AML-193 (cell line): ENCODE measurements at regions not wholly inside any gene's neighbourhood (a gene's known extent, or its start where the extent isn't known, plus 50 kb on each side); places are given as distances from the start of the nearest gene placed in this dataset.

Experiments used
- DNase-seq, 2 experiments: peaks; one replicate each; lab custom pipeline; 2025; lab: John Stamatoyannopoulos, UW

DNA sequence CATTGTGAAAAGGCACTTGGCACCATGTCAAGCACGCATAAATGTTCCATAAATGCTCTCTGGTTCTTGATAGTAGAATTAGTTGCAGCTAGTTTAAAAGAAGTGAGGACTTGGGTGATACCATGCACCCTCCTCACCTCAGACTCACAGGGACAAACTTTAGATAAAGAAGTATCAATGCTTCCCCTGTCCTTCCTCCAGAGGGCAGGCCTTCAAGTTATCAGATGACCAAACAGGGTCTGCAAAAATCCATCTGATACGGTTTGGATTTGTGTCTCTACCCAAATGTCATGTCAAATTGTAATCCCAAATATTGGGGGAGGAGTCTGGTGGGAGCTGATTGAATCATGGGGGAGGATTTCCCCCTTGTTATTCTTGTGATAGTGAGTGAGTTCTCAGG, 54.1 kb downstream of the C1QL2 start:
- no peak for DNase-seq

DNA sequence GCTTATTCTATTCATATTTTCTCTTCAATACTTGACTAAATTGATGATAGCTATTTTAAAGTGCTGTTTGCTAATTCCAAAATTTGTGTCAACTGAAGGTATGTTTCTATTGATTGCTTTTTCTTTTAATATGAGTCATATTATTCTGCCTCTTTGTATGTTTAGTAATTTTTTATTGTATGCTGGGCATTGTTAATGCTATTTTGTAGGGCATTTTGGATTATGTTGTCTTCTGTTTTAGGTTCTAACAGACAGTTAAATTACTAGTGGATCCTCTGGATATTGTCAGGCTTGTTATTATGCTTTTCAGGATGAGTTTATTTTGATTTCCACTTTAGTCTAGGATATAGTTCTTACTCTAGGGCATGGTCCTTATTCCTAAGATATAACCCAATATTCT, 55.6 kb downstream of the C1QL2 start:
- no peak for DNase-seq

DNA sequence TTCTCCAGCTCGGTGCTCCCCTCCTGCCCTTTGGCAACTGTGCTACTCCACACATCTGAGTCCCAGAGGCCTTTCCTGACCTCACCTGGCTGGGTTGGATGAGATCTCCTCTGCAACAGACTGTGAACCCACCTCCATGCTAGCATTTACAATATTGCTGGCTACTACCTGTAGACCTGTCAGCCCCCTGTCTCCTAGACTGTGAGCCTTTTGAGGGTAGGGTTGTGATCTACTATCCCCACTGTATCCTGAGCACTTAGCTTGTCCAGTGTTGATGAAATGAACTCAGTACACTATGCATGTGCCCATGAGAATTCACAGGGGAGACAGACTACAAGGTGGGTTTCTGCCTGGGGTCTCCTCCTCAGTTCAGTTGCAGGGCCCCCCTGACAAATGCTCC, 70.1 kb downstream of the C1QL2 start:
- no peak for DNase-seq

DNA sequence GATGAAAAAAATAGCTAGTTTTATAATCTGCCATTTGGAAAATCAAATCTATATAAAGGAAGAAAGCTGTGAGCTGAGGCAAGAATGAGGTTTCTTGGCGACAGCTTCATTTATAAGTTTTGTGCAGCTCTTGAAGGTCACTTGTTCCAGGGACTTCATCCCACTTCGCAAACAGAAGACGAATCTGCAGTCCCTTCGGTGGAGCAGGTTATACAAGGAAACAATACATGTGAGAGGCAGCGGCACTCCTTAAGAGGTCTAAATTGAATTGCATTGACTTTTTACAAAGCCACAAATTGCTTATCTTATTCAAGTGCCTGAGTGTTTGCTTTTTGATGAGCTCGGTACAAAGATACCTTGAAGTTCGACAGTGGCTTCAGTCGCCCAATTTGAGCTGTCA, 72.2 kb downstream of the C1QL2 start:
- no peak for DNase-seq

- DNase-seq, result no peak
Measured at GRCh38 chr2:119085613-119086012, 72.9 kb downstream of the C1QL2 start.

DNA sequence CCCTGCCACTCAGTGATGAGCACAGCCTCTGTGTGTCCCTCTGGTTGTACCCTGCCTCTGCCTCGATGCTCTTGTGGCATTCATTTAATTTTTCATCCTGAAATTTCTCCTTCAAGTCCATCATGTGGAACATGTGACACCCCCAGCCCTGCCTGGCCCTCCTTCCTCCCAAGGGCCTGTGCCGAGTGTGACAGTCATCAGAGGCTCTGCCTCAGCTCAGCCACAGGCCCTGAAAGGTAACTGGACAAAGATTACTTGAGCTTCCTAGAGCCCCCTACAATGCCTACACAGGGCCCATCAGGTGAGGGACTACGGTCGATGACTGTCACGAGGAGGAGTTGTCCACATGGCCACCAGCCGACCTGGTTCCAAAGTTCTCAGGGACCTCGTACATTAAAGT, 75.1 kb downstream of the C1QL2 start:
- DNase-seq, result no peak

DNA sequence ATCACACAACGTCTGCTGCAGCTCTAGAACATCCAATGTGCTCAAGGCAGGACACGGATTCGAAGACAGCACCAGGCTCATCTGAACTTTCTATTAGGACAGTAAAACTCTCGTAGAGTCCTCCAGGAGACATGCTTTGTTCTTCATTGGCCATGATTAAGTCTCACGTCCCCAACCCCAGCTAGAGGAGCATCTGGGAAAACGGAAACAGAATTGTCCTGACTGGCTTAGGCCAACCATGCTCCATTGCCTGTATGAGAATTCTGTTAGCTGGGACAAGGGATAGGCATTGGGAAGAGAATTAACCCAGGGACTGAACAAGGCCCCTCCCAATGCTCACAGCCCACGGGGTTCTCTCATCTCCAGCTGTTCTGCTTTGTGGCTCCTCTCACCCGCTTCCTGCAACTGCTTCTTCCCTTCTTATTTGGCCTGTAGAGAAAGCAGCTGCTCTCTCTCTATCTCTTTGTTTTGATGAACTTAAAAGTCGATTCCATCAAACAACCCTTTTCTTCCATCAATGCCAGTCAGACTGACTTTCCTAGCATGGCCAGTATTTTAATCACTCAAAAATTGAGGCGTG, 75.6 kb downstream of the C1QL2 start:
- no peak for DNase-seq

DNA sequence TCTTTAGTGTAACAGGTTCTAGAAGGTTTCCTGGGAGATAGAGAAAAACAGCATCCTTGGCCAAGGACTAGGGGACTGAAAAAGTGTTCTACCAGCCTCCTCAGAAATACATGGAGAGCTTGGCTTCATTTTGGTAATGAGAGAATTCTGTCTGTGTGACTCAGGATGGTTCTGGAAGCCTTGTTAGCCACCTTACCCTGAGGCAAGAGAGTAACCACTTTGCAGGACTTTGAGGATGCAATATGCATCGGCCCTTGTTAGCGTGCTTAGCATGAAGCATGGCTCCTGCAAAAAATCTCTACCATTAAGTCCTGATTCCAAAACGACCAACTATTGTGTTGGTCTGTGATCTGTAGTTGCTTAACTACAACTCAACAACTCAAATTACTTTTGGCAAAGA, 79.8 kb downstream of the C1QL2 start:
- DNase-seq, result no peak

DNA sequence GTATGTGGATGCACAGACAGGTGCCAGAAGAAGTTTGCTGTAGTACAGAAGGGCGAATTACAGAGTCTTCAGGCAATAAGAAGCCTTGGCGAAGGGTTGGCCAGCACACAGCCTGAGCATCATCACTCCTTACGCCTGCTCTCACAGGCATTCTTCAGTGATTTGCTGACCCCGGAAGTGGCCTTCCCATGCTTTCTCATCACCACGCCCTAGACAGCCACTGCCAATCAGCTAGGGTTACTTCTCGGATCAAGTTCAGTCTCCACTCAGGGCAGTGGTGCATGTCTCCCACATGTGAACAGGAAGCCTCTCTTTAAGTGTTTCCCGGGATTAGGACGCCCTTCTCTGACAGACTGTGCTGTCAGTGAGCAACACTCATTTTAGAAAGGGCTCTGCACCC, 81.8 kb downstream of the C1QL2 start:
- DNase-seq, result no peak

GRCh38 chr2:119073213-119073612, 85.3 kb downstream of the C1QL2 start:
- DNase-seq, result no peak

- no peak for DNase-seq
Measured at GRCh38 chr2:119071476-119071875, 87.1 kb downstream of the C1QL2 start.

GRCh38 chr2:119069781-119070180, 88.8 kb downstream of the C1QL2 start:
- DNase-seq, result no peak

DNA sequence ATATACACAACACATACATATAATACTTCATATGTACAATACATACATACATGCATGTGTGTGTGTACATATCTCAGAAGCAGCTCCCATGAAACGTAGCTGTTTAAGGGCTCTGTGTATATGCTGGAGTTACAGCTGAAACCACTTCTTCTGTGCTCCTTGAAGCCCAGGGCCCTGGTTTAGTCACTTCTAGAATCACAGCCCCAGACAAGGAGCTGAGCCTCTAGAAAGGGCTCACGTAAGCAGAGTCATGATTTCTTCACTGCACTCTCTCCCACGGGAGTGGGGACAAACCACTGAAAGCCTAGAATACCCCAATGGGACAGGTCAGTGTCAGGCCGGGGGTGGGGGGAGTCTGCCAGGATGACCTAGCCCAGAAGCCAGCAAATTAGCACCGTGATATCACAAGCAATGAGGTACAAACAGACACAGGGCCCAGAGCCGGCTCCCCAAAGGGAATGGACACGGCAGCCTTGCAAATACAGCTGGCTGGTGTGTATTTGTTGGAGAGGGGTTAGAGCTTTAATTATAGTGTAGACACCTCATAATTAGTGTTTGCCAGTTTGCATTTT, 90.3 kb downstream of the C1QL2 start:
- DNase-seq, result no peak

GRCh38 chr2:119066272-119066804, 92.2 kb downstream of the C1QL2 start:
- no peak for DNase-seq

- DNase-seq, result no peak
Measured at GRCh38 chr2:119065146-119065545, 93.4 kb downstream of the C1QL2 start.

- DNase-seq, result peak in 1 of 2 experiments; percentile 16
Measured at GRCh38 chr2:119064567-119064966, 94.0 kb downstream of the C1QL2 start.

DNA sequence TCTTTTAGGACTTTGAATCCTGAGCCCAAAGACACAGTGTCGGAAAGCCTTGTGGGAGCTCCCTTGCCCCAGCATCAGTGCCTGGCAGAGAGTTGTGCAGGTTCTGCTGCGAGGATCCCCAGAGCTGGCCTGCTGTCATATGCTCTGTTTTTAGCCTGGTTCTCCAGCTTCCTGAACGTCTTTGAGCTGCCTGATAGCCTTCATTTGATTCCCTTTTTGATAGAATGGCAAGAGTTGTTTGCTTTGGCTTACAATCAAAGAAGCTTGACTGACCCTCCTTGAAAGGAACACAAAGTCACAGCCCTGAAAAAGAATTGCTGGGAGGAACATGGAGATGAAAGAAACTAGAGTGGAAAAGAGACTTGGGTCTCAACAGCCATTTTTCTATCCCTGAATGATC, 95.4 kb downstream of the C1QL2 start:
- no peak for DNase-seq

DNA sequence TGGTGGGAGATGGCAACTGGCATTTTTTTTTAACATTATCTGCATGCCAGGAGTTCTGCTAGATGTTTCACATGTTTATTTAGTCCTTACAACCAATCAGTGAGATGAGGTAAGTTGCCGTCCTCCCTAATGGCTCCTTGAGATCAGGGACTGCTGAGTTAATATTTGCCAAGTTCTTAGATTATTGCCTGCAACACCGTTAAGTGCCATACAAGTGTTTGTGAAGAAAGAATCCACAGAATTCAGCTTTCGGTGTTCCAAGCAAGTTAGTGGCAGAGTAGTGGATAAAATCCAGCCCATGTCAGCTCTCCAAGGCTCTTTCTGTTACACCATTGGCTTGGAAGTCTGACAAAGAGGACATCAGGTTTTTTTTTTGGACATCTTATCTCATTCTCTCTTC, 95.9 kb downstream of the C1QL2 start:
- no peak for DNase-seq

GRCh38 chr2:119062179-119062578, 96.4 kb downstream of the C1QL2 start:
- no peak for DNase-seq

- DNase-seq, result no peak
Measured at GRCh38 chr2:119059940-119060339, 98.6 kb downstream of the C1QL2 start.

DNA sequence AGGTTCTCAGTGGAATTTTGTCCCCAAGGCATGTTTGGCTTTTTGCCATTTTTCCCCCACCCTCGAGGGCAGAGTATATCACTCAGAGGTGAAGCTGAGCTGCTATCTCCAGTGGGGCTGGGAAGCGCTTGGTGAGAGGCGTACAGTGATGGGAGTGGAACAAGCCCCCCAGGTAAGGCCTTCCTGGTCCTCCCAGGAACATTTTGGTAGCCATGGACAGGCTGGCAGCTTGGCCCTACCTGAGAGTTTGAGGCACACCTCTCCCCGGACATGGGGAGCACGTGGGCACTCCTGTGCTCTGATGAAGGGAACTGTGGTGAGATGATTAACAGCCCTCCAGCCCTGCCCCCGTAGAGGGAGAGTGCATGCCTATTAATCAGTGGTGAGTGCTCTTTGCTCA, 99.3 kb downstream of the C1QL2 start:
- no peak for DNase-seq

GRCh38 chr2:119053700-119054436, 104.7 kb downstream of the C1QL2 start:
- no peak for DNase-seq

- no peak for DNase-seq
Measured at GRCh38 chr2:119051263-119051662, 107.3 kb downstream of the C1QL2 start.
